Superior temporal gyrus (tissue), 1 donor: ENCODE measurements at regions not wholly inside any gene's neighbourhood (a gene's known extent, or its start where the extent isn't known, plus 50 kb on each side); places are given as distances from the start of the nearest gene placed in this dataset.

ENCODE experiments used
- DNase-seq: peaks from one replicate; pipeline ENCODE4 v3.0.0-alpha.2; 2016; ENCODE audit errors: extremely low spot score

DNA sequence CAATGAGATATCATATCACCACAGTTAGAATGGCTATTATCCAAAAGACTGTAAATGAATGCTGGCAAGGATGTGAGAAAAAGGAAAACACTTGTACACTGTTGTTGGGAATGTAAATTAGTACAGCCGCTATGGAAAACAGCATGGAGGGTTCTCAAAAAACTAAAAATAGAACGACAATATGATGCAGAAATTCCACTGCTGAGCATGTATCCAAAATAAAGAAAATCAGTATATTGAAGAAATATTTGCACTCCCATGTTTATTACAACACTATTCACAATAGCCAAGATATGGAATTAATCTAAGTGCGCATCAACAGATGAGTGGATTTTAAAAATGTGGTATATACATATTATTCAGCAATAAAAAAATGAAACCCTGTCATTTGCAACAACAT lies 898.9 kb upstream of the MAN1A1 start:
- DNase-seq, result no peak

DNA sequence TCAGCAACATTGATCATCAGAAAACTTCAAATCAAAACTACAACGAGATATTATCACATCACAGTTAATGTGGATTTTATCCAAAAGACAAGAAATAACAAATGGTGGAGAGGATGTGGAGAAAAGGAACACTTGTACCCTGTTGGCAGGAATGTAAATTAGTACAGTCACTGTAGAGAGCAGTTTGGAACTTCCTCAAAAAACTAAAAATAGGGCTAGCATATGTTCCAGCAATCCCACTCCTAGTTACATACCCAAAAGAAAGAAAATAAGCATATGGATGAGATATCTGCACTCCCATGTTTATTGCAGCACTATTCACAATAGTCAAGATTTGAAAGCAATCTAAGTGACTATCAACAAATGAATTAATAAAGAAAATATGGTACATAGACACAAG lies 887.7 kb upstream of the MAN1A1 start:
- no peak for DNase-seq

DNA sequence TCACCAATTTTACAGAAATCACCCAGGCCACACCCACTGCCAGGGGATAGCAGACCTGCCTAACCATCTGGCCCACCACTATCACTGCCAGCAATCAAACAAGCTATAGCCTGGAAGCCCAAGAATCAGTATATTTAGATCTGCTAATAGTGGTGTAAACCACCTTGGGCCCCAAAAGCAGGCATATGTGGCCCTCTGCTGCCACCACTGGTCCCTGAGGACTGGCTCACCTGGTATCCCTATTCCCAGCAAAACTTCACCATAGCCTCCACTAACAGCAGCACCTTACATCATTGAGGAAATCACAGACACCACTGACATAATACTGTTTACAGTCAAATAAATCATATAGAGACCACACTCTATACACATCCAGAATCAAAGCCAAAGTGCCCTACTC lies 880.4 kb upstream of the MAN1A1 start:
- no peak for DNase-seq

DNA sequence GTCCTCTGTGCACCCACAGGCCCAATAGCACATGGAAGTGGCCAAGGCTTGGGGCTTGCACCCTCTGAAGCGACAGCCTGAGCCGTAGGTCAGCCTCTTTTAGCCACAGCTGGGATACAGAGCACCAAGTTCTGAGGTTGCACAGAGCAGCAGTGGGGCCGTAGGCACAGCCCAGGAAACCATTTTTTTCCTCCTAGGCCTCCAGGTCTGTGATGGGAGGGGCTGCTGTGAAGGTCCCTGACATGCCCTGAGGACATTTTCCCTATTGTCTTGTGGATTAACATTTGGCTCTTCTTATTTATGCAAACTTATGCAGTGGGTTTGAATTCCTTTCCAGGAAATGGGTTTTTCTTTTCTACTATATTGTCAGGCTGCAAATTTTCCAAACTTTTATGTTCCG lies 878.7 kb upstream of the MAN1A1 start:
- DNase-seq, result no peak

DNA sequence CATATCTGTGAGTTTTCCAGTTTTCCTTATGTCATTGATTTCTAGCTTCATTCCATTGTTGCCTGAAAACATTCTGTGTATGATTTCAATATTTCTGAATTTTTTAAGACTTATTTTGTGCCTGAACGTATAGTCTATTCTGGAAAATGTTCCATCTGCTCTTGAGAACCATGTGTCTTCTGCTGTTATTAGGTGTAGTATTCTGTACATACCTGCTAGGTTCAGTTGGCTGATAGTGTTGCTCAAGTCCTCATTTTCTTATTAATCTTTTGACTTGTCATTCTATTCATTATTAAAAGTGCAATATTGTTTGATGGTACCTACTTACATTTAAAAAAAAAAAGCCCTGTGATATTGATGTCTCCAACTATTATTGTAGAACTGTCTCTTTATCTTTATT lies 869.8 kb upstream of the MAN1A1 start:
- no peak for DNase-seq

DNA sequence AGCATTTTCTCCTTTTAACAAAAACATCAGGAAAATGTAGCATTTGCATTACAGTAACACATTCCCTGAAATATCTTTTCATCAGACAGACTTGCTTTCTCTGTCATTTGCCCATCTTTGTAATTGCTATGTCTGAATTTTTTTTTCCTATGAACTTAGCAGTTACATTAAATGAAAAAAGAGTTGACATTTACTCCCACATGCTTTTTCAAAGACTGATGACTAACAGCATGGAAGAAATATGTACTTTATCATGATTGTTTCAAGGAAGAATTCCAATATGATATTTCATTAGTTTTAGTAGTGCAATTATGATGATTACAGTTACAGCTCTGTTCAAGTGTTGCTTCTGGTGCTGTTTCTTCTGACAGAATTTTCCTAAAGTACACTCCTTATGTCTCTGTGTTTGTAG lies 864.5 kb upstream of the MAN1A1 start:
- DNase-seq, result peak; percentile 12

DNA sequence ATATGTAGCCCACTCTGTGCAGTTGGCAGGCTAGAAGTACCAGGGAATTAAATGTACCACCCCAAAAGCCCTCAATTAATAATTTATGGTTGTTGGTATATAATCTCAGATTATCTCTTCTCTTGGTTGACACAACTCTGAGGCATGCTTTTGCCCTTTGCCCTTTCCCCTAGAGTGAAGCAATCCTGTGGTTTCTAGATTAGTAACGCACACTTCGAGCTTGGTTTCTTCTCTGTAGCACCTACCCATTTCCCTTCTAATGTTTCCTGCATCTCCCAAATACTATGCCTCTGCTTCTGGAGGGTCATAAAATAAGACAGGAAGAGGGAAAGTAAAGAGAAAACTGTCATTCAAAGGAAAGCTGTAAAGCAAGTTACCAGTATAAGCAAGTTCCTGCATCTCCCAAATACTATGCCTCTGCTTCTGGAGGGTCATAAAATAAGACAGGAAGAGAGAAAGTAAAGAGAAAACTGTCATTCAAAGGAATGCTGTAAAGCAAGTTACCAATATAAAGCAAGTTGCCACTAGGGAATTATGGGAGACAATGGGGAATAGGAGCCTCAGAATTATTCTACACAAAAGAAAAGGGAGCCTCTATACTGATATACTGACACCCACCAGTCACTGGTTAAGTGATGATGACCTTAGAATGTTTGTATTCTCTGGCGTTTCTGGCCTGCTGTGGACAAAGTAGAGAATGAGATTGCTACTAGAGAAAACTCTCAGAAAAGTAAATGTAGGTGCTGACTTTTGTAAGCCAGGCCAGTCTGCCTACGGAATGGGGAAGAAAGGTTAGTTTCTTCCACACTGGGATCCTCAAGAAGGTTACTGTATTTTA lies 862.6 kb upstream of the MAN1A1 start:
- DNase-seq, result no peak

DNA sequence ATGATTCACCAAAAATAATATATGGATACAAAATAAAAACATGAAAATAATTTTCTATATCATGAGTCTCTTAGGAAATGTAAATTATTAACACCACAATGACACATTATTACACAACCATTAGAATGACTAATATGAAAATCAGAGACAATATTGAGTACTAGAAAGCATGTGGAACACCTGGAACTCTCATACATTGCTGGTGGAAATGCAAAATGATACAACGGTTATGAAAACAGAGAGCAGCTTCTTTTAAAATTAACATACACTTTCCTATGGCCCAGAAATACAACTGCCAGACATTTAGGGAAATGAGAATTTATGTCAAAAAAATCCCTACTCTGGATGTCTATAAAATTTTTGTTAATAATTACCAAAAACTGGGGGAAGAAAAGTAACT lies 853.3 kb upstream of the MAN1A1 start:
- no peak for DNase-seq

DNA sequence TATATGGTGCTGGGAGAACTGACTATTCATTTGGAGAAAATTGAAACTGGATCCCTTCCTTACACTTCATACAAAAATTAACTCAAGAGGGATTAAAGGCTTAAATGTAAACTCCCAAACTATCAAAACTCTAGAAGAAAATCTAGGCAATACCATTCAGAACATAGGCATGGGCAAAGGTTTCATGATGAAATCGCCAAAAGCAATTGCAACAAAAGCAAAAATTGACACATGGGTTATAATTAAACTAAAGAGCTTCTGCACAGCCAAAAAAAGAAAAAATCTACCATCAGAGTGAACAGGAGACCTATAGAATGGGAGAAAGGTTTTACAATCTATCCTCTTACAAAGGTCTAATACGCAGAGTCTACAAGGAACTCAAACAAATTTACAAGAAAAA lies 851.3 kb upstream of the MAN1A1 start:
- no peak for DNase-seq

DNA sequence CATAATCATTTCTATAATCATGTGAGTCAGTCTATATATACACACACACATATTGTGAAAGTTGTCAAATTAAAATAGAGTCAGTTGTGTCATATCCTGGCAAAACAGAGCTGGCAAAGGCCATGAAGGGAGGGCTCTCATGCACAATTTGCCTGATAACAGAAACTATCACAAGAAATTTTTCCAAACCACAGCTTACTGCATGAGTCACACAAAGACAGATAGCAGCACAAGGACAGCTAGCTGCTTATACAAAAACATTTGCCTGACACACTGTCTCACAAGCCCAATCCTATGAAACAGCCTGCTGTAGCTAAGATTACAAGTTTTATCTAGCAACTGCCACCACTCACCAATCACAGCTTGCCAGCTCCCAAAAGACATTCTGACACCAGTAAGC lies 848.5 kb upstream of the MAN1A1 start:
- peak; percentile 14 for DNase-seq

DNA sequence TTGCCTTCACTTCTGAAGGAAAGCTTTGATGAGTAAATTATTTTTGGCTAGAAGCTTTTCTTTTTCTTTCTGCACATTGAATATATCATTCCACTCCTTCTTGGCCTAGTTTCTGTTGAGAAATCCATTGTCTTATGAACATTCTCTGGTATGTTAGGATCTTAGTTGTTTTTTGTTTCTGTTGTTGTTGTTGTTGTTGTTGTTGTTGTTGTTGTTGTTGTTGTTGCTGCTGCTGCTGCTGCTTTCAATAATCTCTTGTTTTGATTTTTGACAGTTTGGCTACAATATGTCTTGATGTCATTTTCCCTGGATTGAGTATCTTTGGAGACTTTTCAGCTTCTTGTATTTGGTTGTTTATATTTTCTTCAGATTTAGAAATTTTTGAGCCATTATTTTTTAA lies 836.5 kb upstream of the MAN1A1 start:
- DNase-seq, result no peak

DNA sequence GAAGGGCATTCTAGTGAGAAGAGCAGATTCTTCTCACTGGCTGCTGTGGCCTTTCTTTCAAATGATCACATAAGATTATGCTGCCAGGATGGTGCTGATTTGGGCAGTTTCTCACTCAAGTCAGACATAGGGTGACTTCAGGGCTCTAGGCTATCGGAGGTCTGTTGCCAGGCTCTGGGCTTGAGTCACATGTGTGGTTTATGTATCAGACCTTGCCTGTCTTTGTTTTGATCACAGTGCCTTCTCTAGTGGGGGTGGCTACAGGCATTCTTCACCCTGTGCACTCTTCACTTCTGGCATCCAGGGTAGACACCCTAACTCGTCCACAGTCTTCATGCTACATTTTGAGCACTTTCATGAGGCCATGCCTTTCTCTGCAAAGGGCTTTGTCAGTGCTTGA lies 823.7 kb upstream of the MAN1A1 start:
- DNase-seq, result no peak

DNA sequence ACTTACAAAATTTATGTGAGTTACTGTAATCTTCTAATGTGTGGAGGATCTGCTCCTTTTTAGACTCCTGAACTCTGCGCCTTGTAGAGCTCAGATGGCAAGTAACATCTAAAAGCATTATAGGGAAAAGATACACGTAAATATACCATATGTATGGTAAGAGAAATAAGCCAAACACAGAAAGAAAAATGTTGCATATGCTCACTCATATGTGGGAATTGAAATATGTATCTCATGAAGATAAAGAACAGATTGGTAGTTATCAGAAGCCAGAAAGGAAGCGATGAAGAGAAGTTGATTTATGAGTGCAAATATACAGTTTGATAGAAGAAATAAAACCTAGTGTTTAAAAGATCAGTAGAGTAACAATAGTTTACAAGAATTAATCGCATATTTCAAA lies 815.0 kb upstream of the MAN1A1 start:
- no peak for DNase-seq

DNA sequence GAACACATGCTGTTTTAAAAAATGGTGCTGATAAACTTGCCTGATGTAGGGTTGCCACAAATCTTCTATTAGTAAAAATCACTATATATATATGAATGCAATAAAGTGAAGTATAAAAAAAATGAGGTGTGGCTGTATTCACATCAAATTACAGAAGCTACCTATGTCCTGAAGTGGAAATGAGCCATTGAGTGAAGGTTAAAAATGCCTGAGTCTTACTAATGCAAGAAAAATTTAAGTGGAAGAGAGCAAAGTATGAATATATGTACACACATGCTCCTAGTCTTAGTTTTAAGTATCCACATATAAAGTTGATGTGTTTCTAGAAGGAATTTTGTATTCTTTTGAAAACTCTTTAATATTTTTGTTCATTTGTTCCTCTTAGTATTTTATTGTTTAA lies 808.3 kb upstream of the MAN1A1 start:
- DNase-seq, result no peak

DNA sequence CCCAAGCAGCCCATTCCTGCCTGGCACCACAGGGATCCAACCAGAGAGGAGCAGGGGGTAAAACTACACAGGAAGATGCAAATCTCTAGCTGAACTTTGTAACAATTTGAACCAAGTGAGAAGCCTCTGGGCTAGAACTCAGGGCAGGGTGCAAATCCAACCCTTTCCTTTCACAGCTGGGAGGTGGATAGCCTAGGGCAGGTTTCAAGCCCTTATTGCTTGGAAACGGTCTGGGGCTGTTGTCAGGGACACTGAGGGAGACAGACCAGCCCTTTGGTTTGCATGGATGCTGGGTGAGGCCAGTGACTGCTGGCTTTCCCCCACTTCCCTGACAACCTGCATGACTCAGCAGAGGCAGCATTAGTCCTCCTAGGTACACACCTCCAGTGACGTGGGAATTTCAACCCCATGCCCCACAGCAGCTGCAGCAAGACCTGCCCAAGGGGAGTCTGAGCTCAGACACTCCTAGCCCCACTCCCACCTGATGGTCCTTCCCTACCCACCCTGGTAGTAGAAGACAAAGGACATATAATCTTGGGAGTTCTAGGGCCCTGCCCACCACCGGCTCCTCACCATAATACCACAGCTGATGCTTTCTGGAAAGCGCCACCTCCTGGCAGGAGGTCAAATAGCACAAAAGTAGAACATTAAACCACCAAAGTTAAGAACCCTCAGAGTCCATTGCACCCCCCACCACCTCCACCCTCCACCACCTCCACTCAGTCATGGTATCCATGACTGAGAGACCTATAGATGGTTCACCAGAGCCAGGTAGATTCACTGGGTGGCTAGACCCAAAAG lies 797.7 kb upstream of the MAN1A1 start:
- DNase-seq, result no peak

DNA sequence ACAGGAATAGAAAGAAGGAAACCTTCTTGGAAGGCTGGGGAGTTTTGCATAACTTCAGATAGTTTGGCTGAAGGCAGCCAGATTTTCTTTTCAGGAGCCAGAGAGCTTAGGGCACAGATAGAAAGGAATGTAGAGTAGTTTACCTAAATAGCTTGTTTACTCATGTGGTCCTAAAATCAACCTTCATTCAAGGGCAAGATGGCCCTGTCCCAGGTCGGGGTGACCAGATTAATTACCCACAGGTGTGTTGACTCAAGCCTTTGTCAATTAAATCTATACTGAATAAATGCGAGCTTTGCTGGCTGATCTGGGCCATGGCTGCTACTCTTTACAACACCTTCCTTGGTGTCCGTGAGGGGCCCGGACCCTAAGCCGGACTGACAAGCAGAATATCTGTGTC lies 792.0 kb upstream of the MAN1A1 start:
- no peak for DNase-seq

DNA sequence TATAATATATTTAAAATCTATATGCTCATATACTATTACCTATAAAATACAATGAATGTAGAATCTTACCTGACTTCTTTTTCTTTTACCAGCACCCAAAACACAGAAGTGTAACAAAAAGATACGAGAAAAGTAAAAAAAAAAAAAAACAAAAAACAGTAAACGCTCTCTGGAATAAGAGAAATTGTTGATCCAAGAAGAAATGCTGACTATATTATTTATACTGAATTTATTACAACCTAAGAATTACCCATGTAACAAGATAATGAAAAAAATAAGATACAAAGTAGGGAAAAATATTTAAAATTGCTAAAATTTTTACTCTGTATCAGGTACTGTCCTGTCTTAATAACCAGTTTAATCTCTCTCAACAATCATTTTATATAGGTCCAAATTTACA lies 787.9 kb upstream of the MAN1A1 start:
- DNase-seq, result no peak

DNA sequence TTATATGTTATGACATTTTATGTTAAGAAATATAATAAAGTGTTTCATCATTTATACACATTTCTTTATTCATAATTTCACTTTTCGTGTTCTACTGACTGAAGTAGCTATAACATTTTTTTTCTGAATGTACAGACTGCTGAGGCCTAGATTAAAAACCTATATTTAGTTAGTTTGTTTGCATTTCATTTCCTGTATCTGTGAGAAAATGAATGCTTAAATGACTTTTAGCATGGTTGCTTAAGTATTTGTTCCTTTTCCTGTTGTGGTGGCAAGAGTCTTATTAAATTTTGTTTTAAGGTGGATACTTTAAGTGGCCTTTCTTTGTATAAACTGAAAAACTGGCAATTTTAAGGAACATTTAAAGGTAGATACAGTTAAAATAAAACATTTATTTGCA lies 779.7 kb upstream of the MAN1A1 start:
- no peak for DNase-seq

DNA sequence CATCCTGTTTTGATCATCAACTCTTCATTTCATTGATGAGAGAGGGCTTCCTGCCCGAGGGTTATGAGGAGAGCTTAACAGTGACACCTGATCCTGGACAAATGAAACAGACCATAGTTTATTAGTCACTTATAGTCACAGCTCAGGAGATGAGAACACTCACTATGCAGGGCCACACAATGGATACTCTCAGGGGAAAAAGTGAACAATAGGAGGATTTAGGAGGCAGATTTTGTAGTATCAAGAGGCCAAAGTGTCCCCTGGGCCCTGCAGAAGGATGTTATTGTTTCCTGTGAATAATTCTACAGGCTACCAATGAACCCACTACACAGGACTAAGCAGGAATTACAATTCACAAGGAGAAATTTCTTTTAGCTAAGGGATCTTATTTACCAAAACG lies 772.8 kb upstream of the MAN1A1 start:
- DNase-seq, result no peak

DNA sequence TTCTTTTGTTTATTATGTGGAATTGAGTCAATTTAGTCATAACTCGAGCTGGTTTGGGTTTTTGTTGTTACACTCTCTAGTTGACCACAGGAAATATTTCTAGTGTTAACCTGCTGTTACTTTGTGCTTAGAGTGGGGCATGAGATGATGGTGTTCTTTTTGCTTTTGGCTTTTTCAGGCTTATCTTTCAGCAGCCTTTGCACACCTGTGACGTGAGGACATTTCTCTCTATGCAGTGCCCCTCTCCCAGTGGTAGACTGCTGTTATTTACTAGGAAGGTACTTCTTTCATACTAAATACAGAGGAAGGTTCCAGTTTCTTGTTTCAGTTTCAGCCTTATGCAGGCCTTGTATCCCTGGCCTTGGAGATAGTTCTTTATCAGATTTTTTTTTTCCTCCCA lies 766.8 kb upstream of the MAN1A1 start:
- no peak for DNase-seq

DNA sequence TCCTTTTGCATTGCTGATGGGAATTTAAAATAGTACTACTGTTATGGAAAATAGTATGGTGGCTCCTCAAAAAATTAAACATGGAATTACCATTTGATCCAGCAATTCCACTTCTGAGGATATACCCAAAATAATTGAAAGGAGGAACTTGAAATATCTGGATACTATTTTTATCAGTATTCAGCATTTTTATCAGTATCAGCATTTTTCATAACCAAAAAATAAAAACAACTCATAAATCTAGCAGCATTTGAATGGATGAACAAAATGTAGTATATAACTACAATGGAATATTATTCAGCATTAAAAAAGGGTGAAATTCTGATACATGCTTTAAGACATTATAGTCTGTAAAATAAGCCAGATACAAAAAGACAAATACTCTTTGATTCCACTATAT lies 763.4 kb upstream of the MAN1A1 start:
- no peak for DNase-seq

DNA sequence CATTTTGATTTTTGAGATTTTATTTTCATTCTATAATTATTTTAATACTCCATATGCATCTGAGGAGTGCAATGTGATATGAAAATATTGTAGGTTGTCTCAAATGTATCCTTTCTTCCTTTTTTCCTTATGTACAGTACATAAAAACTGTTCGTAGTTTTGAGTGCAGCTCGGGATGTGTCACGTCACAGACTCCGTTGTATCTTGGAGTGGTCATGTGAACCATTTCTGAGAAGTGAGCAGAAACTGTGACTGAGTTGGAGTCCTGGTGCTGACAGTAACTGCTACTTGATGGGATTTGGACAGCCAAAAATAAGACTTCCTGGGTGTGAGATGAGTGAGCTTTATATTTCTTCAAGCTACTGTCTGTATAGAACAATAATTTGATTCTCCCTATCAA lies 761.4 kb upstream of the MAN1A1 start:
- no peak for DNase-seq

DNA sequence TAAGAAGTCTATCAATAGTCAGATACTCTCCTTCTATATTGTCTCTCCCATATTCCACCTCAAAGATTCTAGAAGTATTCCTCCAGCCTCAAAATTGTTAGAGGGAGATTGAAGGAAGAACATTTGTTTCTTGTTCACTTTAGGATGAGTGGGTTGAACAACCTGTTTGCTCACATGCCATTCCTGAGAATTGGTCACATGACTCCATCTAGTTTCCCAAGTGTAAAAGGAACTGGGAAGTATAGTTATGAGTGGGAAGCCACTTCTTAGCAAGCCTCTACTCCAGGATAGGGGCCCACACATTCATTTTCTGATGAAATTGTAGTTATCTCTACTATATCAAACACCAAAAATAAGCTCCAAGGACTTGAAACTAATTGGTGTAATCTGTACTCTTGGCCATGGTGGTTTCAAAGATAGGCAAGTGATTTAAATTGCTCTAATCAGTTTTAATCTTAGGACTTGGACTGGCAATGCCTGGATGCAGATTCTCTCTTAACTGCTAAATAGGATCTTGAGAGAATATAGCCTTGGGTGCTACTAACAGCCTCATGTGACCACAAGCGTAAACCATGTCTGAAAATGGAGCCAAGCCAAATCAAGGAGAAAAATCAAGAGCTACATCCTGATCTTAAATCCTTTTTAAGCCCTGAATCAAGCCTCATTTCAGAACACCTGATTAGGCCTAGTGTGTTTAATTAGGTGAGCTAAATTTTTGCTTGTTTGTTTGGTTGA lies 758.7 kb upstream of the MAN1A1 start:
- no peak for DNase-seq
